GM19351 (cell line): ENCODE measurements at regions not wholly inside any gene's neighbourhood (a gene's known extent, or its start where the extent isn't known, plus 50 kb on each side); places are given as distances from the start of the nearest gene placed in this dataset.

Experiments
- ATAC-seq: cut with Tn5 transposase; IDR thresholded peaks from one replicate; pipeline ENCODE4 v1.9.1; 2021; ENCODE audit warnings: mild to moderate bottlenecking, moderate library complexity; ENCODE audit not compliant: unreplicated experiment

DNA sequence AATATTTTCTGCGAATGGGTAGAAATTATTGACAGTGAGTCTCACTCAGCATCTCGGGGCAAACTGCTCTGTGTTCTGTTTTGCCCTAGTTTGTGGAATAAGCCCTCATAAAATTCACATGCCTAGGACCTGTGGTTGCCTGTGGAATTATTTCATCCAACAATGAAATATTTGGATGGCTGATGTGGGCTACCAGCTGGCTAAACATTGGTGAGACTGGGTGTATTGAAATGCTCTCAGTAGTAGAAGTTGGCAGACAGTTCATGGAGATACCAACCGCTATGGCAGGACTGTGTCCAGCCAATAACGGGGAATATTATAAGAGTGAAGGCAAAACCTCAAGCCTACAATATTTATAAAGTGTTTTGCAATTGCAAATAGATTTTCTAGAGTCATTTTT is 344.1 kb upstream of the RPS23 start:
- no peak for ATAC-seq

DNA sequence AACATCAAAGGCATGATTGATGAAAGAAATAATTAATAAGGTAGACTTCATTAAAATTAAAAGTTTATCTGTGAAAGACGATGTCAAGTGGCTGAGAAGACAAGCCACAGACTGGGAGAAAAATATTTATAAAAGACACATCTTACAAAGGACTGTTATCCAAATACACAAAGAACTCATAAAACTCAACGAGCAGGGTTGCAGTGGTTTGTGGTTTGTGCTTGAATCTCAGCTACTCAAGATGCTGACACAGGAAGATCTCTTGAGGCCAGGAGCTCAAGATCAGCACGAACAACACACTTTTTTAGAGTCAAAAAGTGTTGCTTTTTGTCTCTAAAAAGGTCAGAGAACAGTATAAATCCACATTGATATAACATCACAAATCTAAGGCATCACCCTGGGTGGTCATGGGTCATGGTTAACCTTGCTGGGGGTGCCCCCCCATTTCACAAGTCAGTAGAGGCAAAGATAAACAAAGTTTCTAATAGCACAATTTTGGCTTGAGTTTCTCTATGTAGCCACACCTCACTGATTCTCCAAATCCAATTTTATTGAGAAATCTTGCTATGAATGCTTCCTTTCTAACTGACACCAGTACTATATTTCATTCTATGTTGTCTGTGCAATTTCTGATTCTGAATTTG is 342.9 kb upstream of the RPS23 start:
- ATAC-seq = no peak

GRCh38 chr5:82619097-82619496 is 340.9 kb upstream of the RPS23 start:
- no peak for ATAC-seq

GRCh38 chr5:82614706-82615105 is 336.6 kb upstream of the RPS23 start:
- no peak for ATAC-seq

- no peak for ATAC-seq
Measured at GRCh38 chr5:82613891-82614290, 335.7 kb upstream of the RPS23 start.

GRCh38 chr5:82610686-82611085 is 332.5 kb upstream of the RPS23 start:
- ATAC-seq = no peak

- ATAC-seq = no peak
Measured at GRCh38 chr5:82605441-82605973, 327.4 kb upstream of the RPS23 start.

DNA sequence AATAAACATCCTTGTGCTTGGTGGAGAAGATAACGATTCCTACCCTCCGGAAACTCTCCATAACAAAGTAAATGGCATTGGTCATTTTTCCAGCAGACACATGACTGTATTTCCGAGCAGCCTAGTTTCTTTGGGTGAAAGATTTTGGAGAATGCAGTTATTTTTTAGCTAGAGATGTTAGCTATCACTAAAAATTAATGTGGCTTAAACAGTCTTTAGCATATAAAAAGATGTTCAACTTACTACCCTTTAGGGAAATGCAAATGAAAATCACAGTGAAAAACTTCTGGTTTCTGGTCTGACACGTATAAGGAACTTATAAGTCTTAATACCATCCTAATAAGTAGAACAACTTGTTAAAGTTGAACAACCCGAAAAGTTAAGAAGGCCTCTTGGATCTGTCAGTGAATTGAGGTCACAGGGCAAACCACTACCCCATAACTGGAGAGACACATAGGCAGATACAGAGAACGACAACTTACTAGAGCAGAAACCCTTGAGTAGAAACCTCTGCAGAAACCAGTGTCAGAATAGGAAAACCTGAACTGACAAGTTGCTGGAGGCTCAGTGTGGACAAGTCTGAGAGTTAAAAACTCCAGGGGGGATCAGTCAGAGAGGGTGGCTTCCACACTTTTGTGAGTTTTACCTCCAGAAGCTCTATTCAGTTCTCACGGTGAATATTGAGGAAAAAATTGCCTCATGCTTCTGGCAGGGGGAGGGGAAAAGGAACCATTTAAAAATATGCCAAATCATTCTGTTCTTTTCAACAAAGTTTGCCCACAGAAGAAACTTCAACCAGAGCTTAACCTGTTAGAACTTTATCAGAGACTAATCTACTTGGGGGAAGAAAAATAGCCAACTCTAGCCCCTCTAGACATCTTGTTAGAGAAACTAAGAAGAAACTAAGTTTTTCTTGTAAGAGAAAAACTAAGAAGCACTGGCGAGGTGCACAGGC is 325.2 kb upstream of the RPS23 start:
- no peak for ATAC-seq

DNA sequence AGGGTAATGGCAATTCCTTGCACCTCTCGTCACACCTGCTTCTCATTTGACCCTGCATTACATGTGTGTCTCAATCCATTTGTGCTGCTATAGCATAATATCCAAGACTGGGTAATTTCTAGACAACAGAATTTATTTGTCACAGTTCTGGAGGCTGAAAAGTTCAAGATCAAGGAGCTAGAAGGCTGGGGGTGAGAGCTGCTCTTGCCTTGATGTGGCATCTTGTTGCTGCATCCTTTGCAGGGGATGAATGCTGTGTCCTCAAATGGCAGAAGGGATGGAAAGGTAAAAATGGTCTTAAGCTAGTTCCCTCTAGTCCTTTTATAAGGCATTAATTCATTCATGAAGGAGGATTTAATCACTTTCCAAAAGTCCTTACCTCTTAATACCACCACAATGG is 323.7 kb upstream of the RPS23 start:
- ATAC-seq = no peak

DNA sequence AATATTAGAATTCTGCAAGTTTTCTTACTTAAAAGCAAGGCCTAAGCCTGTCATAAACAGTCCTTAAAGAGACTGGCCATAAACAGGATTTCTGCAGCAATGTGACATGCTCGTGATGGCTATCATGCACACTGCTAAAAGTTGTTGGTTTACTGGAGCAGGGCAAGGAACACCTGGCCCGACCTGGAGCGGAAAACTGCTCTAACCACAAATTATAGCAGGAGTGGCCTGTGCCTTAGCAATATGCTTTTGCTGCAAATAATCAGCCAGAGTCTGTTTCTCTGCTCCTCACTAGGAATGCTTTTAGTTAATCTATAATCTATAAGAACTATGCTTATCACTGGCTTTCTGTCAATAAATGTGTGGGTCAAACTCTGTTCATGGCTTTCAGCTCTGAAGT is 322.9 kb upstream of the RPS23 start:
- ATAC-seq = no peak

GRCh38 chr5:82599692-82600091 is 321.5 kb upstream of the RPS23 start:
- ATAC-seq = no peak

GRCh38 chr5:82599030-82599429 is 320.9 kb upstream of the RPS23 start:
- no peak for ATAC-seq

DNA sequence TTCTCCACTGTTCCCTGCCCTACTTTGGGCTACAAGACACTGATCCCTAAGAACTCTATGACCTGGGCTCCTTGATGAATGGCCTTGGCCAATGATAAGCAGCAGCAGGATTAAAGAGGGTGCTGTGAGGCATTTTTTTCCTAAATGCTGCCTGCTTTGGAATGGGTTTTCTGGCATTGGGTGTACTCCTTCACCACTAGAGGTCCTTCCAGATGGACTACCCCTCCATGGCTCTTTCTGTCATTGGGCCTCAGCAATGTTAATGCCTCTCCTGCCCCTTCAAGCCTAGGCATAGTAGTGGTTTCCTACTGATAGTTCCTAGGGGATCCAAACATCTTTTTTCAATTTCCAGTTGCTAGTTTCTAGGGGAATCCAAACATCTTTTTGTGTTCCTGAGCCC is 319.3 kb upstream of the RPS23 start:
- no peak for ATAC-seq

- ATAC-seq = no peak
Measured at GRCh38 chr5:82596451-82596850, 318.3 kb upstream of the RPS23 start.

DNA sequence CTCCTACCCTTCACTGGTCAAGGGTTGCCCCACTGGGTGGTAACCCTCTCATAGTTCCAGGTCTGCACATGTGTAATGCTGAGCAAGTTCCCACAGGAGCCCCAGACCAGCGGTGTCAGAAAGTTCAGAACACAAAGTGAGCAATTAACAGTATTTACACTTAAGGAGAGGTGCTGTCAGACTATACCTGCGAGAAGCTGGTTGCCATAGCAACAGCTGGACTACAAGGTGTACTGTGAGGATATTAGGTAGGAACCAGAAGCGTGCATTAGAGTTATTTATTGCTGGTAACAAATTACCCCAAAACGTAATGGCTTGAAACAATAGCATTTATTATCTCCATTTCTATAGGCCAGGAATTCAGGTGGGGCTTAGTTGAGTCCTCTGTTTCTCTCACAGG is 317.0 kb upstream of the RPS23 start:
- ATAC-seq = no peak

DNA sequence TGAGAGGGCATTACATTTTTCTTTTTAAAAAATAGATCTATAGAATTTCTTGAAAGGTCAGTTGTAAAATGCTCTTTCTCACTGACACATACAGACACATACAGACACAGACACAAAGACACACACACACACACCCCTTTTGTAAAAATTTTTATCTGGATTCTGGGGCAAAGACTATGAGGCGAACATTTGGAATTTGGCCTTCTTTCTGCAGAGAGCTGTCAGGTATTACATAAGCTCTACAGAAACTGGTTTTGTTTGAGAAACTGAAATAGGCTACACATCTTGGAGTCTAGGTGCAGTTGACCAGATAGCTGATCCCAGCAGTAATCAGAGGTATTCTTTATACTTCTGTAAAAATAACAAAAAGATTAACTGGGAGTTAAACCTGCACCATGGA is 315.9 kb upstream of the RPS23 start:
- ATAC-seq = no peak

GRCh38 chr5:82593481-82593880 is 315.3 kb upstream of the RPS23 start:
- ATAC-seq = no peak

- ATAC-seq = no peak
Measured at GRCh38 chr5:82591021-82591515, 312.9 kb upstream of the RPS23 start.

GRCh38 chr5:82590112-82590511 is 312.0 kb upstream of the RPS23 start:
- no peak for ATAC-seq

DNA sequence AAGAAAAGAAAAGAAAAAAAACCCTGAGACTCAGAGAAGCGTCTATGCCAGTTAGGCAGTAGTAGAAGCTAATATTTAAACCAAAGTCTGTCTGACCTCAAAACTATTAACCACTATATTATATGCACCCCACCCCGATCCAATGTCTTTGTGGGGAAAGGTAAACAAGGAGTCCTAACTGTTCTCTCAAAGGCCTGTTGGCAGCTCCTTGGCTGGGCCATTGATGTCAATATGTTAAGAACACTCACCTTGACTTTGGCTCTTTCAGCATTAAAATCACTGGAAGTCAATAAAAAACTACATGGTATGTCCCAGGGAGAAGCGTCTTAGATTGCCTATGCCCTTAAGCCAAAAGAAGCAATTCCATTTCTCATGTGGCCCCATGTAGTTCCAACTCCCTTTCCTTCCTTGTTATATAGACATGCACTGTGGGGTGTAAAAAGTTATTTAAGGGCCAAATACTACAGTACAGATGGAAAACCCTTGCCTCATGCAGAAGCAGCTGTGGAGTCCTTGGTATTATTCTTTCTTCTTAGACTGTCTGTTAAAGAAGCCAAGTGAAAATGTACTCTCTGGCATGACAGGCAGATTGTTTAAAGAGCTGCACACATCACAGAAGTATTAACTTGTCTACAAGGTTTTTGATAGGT is 308.6 kb upstream of the RPS23 start:
- ATAC-seq = no peak

DNA sequence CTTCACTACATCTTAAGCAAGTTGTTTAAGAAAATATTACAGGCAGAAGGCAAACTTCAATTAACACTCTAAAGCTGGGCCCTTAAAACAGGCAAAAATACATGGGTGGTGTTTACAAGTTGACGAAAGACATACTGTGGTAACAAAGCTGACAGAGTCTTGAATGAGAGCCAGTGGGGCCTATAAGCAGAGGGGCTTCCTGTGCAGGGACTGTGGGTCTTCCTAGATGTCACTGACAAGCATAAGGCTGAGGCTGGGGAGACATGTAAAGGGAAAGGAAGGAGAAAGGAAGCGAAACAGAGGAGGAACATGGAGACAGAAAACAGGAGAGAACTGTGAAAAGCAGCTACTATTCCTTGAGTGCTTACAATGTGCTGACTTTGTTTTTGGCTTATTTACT is 308.0 kb upstream of the RPS23 start:
- ATAC-seq = no peak
